ENCODE measurements at regions not wholly inside any gene's neighbourhood (a gene's known extent, or its start where the extent isn't known, plus 50 kb on each side); places are given as distances from the start of the nearest gene placed in this dataset.

DNA sequence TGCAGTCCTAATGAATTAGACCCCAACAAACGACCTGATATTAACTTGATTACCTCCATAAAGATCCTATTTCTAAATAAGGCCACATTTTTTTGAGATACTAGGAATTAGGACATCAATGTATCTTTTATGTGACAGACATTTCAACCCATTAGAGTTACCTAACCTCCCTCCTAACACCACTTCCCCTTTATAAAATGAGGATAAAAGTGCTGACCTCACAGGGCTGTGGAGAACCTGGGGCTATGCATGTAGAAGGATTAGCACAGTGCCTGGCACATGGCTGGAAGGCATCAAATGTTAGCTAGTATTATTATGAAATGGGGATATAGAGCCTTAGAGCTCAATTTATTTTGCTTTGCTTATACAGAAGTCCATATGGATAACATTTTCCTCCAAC is 53.5 kb upstream of the LRRN1 start:
- ATAC-seq: no peak

- no peak for ATAC-seq
Measured at GRCh38 chr3:3744826-3745225, 54.4 kb upstream of the LRRN1 start.

GRCh38 chr3:3743754-3744153 is 55.5 kb upstream of the LRRN1 start:
- ATAC-seq: no peak

GRCh38 chr3:3740061-3740460 is 59.2 kb upstream of the LRRN1 start:
- ATAC-seq: no peak

- no peak for ATAC-seq
Measured at GRCh38 chr3:3739330-3740060, 59.7 kb upstream of the LRRN1 start.

- no peak for ATAC-seq
Measured at GRCh38 chr3:3737531-3737930, 61.7 kb upstream of the LRRN1 start.

DNA sequence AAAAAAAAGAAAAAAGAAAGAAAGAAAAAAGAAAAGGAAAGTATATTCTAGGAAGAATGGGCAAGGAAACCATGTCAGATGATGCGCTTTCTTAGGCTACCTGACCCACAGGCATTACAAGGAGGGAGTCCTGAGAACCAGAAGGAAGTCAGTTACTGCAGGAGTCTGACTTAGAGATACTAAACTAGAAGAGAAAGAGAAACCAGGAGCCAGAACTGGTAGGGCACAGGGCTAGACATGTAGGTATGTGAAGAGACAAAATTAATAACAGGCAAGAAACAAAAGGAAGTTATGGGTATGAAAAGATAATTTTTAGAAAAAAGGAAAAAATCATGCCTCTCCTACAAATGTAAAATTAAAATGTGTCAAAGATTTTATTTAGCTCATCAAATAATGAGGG is 63.3 kb upstream of the LRRN1 start:
- no peak for ATAC-seq

DNA sequence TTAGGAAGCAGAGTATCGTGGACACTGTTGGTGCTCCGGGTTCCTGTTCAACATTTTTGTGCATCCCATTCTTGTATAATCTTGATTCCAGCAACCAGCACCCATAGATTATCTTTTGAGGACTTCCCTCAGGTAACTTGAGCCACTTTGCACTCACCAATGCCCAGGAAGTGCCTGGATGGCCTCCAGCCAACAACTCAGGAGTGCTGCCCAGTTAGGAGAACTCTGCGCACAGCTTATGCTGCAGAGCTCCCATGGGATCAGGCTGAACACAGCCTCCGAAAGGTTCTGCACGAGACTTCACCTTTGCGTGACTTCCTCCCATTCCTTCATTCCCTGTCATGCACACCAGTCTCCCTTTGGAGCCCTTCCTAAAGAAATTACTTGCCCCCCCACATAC is 64.3 kb upstream of the LRRN1 start:
- ATAC-seq: no peak

DNA sequence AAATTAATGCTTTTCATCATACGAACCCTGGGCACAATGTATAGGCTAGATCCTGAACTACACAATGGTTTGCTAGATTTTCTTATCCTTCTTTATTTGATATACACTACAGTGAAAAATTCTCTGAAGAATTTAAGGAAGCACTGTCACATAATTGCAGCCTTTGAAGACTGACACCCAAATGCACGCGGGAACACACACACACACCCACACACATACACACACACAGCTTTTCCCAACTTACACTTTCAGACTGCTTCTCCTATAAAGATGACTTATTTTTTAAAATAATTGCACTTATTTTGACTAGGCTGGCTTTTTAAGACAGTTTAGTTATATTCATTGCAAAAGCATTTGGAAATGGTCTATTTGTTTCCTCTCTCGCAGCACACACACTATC is 70.0 kb upstream of the LRRN1 start:
- no peak for ATAC-seq

DNA sequence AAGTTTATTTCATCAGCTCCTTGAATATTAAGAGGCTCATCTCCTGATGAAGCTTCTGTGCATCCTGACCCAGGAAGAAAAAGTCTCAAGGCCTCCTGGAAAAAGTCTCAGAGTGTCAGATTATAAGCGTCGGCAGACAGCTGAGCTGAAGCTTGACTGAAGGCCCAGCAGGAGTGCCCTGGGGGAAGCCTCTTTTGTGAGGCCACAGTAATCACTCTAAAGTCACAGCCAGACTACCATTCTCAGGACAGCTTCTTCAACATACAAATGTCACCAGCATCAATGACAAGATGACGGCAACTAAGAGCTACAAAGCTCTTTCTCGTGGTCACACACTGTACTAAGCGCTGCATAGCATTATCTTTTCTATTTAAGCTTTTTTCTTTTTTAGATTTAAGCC is 72.7 kb upstream of the LRRN1 start:
- no peak for ATAC-seq

- no peak for ATAC-seq
Measured at GRCh38 chr3:3714572-3714971, 84.7 kb upstream of the LRRN1 start.

DNA sequence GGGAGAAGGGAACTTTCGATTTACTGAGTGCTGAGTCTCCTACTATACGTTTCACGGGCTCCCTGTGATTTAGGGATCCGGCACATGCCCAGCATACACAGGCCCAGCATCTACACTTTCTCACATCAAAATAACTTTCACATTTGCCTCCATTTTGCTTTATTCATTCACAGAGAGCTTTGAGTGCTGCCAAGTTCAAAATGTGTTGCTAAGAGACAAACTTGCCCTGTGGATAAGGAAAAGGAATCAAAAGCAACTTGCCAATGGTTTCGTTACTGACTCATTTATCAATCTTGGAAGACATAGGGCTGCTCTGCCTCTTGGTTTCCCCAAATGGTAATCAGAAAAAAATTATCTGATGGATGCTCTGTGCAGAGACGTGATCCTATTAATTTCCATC is 86.3 kb upstream of the LRRN1 start:
- no peak for ATAC-seq

- ATAC-seq: no peak
Measured at GRCh38 chr3:3708769-3709115, 90.5 kb upstream of the LRRN1 start.

GRCh38 chr3:3707858-3708768 is 91.1 kb upstream of the LRRN1 start:
- no peak for ATAC-seq

DNA sequence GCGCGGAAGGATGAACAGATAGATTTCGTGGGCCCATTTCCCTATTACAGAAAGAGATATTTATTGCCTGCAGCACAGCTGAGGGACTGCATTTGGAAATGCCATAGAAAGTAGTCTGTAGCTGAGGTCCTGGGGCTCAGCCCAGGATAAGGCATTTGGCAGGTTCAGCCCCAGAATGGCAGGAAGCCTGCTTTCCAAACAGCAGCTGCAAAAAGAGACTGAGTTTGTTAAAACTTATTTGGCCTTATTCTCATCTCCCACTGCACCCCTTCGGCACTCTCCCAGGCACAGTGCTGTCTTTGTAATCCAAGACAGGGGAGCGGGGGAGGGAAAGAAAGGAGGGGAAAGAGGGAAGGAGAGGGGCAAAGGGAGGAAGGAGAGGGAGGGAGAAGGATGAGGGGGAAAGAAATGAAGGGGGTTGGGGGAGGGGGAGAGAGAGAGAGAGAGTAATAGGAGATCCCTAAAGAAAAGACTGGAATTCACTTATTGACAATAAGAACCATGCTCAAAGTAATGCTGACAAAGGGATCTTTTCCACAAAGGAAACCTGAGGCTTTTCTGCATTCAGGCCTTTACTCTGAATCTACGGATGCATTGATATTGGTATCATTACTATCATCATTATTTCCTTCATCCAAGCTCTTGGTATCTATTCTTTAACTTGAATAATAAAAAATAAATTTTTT is 94.0 kb upstream of the LRRN1 start:
- no peak for ATAC-seq

DNA sequence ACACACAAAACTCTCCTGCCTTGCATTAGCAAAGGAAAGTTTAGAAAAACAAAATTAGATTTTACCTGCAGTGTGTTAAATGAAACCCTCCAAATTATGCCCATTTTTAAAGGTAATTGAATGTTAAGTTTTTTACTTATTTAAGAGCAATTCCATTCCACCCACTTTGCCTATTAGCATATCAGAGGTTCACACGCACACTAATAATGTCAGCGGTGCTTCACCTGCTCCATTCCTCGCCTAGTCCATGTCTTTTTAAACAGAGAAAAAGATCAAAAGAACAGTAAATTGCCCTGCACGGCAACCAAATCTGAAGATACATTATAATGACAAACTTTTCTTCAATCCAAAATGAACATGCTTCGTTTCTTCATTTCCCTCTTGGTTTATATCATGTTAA is 97.3 kb upstream of the LRRN1 start:
- ATAC-seq: no peak

DNA sequence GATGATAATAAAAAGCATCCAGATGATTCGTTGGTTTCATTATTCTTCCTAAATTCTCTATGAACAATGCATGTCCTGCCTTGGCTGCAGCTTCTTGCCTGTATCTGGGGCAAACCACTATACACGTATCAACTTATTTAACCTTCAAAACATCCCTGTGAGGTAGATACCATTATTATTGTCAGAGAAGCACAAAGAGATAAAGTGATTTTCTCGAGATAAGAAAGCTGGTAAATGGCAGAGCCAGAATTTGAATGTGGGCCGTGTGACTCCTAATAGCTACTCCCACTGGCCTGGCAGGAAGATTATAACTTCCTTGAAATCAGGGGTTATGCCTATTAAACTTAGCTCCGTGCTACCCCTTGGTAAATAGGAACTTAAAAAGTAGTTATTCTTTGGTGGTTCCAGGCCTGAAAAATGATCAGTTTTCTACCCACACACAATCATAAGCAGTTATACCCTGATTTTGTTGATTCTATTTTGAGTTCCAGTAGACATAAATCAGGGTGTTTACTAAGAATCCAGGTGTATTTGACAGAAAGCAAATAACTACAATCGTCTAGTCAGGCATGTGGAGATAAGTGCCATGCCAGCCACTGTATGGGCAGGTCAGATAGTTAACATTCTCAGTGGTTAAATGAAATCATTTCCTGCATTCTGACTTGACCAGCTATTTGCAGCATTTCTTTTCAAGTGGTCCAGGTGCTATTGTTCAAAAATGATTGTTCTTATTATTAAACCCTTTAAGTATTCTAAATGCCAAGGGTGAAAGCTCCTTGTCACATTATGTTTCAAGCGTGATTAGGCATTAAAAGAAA is 99.2 kb upstream of the LRRN1 start:
- ATAC-seq: no peak

- ATAC-seq: no peak
Measured at GRCh38 chr3:3699407-3699806, 99.8 kb upstream of the LRRN1 start.

DNA sequence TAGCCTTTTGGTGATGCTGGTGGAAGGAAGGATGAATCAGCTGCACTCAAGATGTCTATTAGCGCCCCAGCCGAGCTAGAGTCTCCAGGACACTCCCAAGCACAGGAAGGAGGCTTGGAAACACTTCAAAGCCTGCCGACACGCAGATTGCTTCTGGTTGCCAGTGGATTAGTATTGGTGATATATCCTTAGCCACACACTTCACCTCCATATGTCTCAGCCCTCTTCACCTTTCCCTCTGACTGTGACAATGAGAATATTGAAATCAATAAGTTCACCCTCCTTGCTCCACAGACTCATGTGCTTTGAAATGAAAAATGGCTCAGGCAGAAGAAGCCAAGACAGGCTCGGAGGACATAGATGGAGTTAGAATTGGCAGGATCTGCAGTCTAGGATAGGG is 102.9 kb upstream of the LRRN1 start:
- ATAC-seq: no peak

DNA sequence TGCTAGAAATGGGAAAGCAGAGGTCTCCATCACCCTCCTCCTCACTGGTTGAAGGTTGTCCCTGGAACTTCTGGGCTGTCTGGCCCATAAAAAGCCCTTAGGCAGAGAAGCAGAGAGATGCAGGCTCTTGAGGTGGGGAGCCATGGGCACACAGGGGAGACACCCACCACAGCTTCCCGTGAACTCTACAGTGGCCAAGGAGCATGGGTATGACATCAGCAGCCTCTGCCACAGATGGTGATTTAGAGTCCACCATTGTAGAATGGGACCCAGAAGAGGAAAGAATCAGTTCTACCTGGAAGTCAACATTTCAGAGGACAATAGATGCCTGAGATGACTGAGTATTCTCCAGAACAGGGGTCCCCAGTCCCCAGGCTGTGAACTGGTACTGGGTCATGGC is 105.6 kb upstream of the LRRN1 start:
- ATAC-seq: no peak

GRCh38 chr3:3689601-3690375 is 109.4 kb upstream of the LRRN1 start:
- ATAC-seq: no peak

All from activated CD4-positive, CD25-positive, alpha-beta regulatory T cell treated with anti-CD3 and anti-CD28 coated beads, Interleukin-2, amount 50 U/mL, for 24 hours (primary cell).